Lower leg skin (tissue), 3 donors: ENCODE measurements at regions not wholly inside any gene's neighbourhood (a gene's known extent, or its start where the extent isn't known, plus 50 kb on each side); places are given as distances from the start of the nearest gene placed in this dataset.

Source experiments
- POLR2A ChIP-seq, 2 donors: fragments of 450-650 bp; IDR thresholded peaks; one replicate each; pipeline ENCODE4 v1.6.1; 2016 to 2017; ENCODE audit warnings: antibody characterized with exemption in 2 of 2, mild to moderate bottlenecking in 1 of 2, moderate library complexity in 1 of 2
- TF ChIP-seq, protein P1 (sequence below), 3 donors: fragments of 450-650 bp; IDR thresholded peaks; one replicate each; pipeline ENCODE4 v1.5.1; 2016; ENCODE audit warnings: antibody characterized with exemption in 3 of 3, mild to moderate bottlenecking in 3 of 3, moderate library complexity in 2 of 3

DNA sequence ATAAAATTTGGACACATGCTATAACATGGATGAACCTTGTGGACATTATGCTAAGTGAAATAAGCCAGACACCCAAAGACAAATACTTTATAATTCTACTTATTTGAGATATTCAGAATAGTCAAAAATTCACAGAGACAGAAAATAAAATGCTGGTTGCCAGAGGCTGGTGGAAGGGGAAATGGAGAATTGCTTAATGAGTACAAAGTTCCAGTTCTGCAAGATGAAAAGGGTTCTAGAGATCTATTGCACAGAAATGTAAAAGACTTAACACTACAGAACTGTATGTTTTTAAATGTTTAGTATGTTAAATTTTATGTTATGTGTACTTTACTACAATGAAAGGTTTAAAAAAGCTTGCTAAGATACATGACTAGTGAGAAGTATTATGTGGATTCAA lies 344.8 kb downstream of the CNTN3 start:
- TF ChIP-seq, protein P1, sequence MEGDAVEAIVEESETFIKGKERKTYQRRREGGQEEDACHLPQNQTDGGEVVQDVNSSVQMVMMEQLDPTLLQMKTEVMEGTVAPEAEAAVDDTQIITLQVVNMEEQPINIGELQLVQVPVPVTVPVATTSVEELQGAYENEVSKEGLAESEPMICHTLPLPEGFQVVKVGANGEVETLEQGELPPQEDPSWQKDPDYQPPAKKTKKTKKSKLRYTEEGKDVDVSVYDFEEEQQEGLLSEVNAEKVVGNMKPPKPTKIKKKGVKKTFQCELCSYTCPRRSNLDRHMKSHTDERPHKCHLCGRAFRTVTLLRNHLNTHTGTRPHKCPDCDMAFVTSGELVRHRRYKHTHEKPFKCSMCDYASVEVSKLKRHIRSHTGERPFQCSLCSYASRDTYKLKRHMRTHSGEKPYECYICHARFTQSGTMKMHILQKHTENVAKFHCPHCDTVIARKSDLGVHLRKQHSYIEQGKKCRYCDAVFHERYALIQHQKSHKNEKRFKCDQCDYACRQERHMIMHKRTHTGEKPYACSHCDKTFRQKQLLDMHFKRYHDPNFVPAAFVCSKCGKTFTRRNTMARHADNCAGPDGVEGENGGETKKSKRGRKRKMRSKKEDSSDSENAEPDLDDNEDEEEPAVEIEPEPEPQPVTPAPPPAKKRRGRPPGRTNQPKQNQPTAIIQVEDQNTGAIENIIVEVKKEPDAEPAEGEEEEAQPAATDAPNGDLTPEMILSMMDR (IDR thresholded peaks at IDR 0.05): no peak
- TF ChIP-seq POLR2A (IDR thresholded peaks at IDR 0.05): no peak
